ENCODE measurements at regions not wholly inside any gene's neighbourhood (a gene's known extent, or its start where the extent isn't known, plus 50 kb on each side); places are given as distances from the start of the nearest gene placed in this dataset.
"Not testable (repeated sequence)": the region's sequence is repeated elsewhere in the genome, so short reads cannot be mapped to it uniquely, and the experiment has no call there.

GRCh38 chr7:114183311-114184088 lies 231.1 kb upstream of the FOXP2 start:
- ChIA-PET POLR2A (no interaction called here), CTCF (no interaction called here)

DNA sequence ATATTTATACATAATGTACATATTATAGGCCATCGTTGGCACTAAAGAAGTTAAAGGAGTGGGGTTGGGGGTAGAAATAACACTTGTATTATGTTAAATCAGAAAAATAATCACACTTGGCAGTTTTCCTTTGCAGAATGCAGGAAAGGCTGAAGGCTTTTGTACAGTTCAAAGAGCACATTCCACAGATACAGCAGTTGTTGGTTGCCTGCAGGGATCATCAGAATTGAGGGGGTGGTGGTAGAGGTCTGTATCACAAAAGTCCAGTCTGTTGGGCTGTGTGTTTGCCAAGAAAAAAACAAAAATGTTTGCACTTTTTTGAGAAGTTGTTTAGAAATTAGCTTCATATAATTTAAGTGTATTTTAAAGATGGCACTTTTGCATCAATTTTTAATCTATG lies 231.8 kb upstream of the FOXP2 start:
- CTCF ChIA-PET, result no interaction called here
- POLR2A ChIA-PET, result no interaction called here

GRCh38 chr7:114181280-114181679 lies 233.3 kb upstream of the FOXP2 start:
- ChIA-PET POLR2A (no interaction called here), CTCF (no interaction called here)

GRCh38 chr7:114180556-114181266 lies 233.9 kb upstream of the FOXP2 start:
- POLR2A ChIA-PET, result no interaction called here

DNA sequence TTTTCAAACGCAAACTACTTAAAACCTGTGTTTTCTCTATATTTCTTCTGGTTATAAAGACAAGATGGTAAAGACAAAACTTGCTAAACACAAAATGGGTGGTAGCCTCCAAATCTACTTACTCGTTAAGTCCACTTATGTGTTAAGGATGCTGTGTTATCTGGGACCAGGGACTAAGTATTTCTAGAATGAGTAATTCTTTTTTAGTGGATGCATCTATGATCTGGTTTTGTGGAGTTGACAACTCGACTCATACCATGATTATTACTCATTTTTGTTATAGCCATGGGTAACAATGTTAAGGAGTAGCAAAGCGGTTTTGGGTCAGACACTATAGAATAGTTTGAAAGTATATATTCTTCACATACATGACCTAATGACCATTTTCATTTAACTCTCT lies 239.5 kb upstream of the FOXP2 start:
- ChIA-PET POLR2A (no interaction called here), CTCF (no interaction called here)

More at GRCh38 chr7:114180556-114181266, 233.9 kb upstream of the FOXP2 start:
- CTCF ChIA-PET, result no interaction called here

DNA sequence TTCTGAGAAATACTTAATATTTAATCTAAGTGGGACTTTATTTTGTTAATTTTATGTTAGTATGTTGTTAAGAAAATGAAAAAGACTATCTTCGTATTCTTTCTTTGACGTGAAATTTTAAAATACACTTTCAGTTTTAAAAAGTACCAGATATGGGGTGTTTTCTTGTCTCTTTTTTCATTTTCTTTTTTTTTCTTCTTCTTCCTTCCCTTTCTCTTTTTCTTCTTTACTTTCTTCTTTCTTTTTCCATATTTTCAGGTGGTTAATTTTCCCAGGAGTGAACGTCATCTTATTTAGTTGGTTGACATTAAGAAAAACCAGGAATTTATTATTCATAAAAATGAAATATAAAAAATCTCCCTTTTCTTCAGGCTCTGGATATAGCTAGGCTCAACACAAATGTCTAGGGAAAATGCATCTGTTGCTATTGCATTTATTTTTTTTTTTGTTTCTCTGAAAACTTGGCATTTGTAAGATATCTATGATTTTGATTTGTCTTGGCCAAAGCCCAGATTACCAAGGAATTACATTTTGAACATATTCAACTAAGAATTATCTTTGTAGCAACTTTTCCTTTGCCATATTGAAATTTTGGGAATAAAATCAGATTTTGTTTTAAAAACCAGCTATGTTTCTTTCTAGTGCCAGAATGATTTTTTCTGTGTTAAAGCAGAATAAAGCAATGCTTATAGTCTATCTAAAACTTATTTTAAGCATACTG lies 241.3 kb upstream of the FOXP2 start:
- ChIA-PET POLR2A (no interaction called here), CTCF (no interaction called here)

- CTCF ChIA-PET, POLR2A ChIA-PET: not testable (repeated sequence)
These were observed 245.2 kb upstream of the FOXP2 start for GRCh38 chr7:114169389-114169788.

- ChIA-PET CTCF (interaction anchor here (0.6 kb wide), 1 partner anchor 132 kb away, joined by 3 read pairs; no protein-coding TSS in a partner anchor), POLR2A (no interaction called here)
These were observed 242.1 kb upstream of the PPP1R3A start for GRCh38 chr7:114160925-114161324.

DNA sequence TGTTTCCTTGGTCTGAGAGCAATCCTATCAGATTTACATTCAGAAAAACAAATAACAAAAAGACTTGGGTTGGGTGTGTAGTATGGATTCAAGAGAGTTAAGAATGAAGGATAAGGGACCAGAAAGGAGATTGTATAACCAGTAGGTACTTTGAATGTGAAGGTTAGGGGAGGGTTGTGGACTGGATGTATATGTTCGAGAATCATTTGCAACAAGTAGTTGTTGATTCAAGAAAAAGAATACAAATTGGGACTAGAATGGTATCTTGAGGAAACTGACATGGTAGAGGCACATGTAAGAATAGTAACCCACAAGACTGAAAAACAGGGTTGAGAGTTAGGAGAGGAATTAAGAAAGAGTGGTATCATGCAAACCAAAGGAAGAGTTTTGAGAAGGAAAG lies 240.0 kb upstream of the PPP1R3A start:
- ChIA-PET CTCF (no interaction called here), POLR2A (no interaction called here)

DNA sequence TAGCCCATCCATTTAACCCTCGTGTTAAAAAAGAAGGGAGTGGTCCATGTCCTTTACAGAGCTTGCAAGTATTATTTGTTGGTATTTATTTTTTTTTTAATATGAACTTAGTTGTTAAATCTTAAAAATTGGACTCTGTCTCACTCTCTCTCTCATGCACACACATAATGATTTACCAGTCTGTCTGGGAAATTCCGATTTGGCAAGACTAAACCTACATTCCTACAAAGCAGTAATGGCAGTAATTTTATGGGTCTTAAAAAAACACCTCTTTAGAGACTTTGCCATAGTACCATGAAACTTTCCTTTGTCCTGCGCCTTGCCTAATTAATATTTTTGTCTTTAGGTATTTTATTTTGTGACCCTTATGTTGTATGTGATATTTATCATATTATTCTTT lies 239.5 kb upstream of the PPP1R3A start:
- ChIA-PET CTCF (no interaction called here), POLR2A (no interaction called here)

GRCh38 chr7:114156178-114156577 lies 237.4 kb upstream of the PPP1R3A start:
- POLR2A ChIA-PET, result no interaction called here
- CTCF ChIA-PET, result no interaction called here

- CTCF ChIA-PET, result no interaction called here
- POLR2A ChIA-PET, result no interaction called here
These were observed 236.6 kb upstream of the PPP1R3A start for GRCh38 chr7:114155116-114156110.

DNA sequence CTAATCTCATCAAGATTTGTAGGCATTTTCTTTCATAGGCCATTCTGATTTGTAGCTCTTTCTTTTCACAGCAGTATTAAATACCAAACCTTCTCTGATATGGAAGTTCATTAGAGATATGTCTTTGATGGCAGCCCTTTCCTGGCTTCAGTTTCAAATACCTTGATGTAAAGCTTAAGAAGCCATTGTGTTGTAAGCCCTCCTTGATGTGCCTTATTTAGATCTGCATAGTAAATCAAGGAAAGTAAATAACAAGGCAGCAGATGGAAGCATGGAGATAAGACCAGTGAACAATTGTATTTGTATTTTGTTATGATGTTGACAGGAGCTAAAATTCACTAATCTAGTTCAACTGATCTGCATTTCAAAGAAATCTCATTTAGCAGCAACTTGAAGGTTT lies 234.9 kb upstream of the PPP1R3A start:
- ChIA-PET CTCF (no interaction called here), POLR2A (no interaction called here)

- CTCF ChIA-PET, result no interaction called here
- POLR2A ChIA-PET, result no interaction called here
These were observed 233.6 kb upstream of the PPP1R3A start for GRCh38 chr7:114152314-114152938.

GRCh38 chr7:114151777-114152176 lies 233.0 kb upstream of the PPP1R3A start:
- ChIA-PET CTCF (no interaction called here), POLR2A (no interaction called here)

DNA sequence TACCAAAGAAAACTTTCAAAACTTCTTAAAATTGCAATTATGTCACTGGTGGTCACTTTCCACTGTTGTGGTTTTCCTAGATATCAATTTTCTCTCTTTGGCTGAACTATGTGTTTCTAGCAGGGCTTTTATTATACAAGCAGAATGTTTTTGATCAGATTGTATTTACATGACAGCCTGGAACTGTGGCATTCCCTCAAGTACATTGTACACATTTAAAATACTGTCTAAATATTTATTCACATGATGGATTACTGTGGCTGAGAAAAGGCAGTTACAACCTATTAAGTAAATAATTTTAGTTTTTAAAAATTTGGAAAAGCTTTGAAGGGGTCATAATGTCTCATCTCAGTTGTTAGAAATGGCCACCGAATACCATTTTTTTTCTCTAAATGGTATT lies 231.9 kb upstream of the PPP1R3A start:
- CTCF ChIA-PET, result no interaction called here

GRCh38 chr7:114148779-114149178 lies 230.0 kb upstream of the PPP1R3A start:
- CTCF ChIA-PET, result no interaction called here
- POLR2A ChIA-PET, result no interaction called here

More for the DNA sequence above, 231.9 kb upstream of the PPP1R3A start:
- POLR2A ChIA-PET, result no interaction called here

DNA sequence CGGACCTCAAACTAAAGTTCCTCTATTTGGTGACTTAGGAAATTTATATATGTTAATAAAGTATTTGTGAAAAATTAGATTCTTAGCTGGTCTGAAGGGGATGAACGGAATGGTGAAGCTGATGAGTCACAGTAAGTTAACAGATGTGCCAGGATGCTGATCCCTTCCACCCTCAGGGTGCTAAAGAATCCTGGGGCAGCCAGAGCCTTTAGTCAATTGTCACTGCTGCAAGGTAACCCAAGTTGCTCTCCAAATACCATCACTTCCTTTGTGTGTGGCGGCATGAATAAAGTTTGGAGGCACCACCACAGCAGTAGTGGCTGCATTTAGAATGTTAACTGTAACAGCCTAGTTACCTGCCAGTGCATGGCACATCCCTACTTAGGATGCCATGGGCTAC lies 222.6 kb upstream of the PPP1R3A start:
- ChIA-PET CTCF (no interaction called here), POLR2A (no interaction called here)

GRCh38 chr7:114140561-114140960 lies 221.8 kb upstream of the PPP1R3A start:
- ChIA-PET POLR2A (no interaction called here), CTCF (no interaction called here)

GRCh38 chr7:114139690-114140089 lies 220.9 kb upstream of the PPP1R3A start:
- POLR2A ChIA-PET, CTCF ChIA-PET: not testable (repeated sequence)
